HG03025 (cell line): ENCODE measurements at regions not wholly inside any gene's neighbourhood (a gene's known extent, or its start where the extent isn't known, plus 50 kb on each side); places are given as distances from the start of the nearest gene placed in this dataset.
"Not testable (repeated sequence)": the region's sequence is repeated elsewhere in the genome, so short reads cannot be mapped to it uniquely, and the experiment has no call there.

Source experiments
- ATAC-seq: cut with Tn5 transposase; IDR thresholded peaks from one replicate; pipeline ENCODE4 v1.9.1; 2021; ENCODE audit warnings: mild to moderate bottlenecking, moderate library complexity; ENCODE audit not compliant: unreplicated experiment, low FRiP score

DNA sequence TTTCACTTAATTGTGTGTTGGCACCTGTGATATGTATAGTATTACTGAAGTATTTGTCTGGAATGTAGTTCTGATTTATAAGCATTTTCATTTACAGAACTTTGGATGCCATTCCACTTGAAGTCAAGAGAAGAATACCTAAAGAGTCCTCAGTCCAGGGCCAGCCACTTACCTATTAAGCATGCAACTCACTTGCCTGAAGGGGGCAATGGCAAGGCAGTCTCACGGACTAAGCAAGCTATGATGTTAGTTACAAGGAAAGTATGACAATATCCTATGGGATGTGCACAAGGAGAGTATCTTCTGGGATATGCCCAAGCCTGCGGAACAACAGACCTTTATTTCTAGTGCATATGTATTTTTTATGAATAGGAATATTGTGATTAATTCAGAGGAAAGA lies 369.4 kb upstream of the GCFC2 start:
- ATAC-seq = no peak

DNA sequence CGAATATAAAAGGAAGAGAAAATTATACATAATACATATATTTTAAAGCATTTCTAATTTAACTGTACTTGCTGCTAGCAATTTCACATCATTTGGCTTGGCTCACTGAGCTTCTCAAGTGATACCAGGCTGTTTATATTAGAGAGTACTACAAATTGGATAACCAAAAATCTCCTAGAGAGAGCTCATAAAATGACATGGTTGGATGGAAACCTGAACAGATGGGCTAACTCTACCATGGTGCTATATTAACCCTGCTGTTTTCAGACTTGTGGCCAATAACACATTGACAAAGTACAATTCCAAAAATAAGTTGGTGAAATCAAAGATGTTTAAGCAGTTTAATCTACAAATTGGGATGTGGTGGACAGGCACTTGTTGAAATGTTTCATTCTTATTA lies 364.4 kb upstream of the GCFC2 start:
- ATAC-seq = no peak

DNA sequence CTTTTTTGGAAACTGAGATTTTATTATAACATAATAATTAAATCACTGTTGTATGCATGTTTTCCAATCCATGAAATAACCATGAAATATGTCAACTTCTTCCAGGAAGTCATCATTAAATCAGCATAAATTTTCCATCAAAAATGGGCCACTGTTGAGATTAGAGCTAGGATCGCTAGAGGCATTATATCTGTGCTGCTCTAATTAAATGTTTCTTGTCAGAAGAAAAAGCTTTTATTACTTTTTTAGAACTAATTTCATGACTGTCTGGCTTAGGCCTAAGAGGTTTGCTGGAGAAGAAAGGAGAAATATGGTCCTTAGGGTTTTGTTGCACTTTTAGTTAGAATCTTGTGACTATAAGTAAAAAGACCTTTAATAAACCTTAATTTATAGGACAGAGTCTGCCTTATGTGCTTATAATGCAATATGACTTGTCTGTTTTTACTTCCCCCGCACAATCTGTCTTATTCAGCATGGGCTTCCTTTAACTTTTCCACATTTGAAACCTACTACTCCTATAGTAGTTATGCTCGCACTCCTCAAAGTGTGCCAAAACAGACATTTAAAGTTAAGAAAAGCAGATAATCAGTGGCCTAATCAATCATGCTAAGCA lies 363.4 kb upstream of the GCFC2 start:
- no peak for ATAC-seq

DNA sequence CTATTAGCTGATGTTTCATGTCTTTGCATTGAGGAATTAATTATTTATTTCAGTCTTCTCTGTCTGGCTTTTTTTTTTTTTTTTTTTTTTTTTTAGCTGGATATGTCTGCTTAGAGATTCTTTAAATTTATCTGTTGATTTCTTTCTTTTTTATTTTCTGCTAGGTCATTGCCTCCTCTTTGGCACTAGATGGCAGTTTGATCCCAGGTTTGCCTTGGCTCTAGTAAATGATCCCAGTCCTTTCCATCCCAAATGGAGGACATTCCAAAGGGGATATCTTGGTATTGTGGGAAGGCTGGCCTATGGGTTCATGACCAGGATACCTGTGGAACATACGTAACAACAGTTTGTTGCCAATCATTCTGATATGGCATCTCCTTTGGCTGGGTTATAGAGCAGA lies 339.5 kb upstream of the GCFC2 start:
- ATAC-seq = no peak

DNA sequence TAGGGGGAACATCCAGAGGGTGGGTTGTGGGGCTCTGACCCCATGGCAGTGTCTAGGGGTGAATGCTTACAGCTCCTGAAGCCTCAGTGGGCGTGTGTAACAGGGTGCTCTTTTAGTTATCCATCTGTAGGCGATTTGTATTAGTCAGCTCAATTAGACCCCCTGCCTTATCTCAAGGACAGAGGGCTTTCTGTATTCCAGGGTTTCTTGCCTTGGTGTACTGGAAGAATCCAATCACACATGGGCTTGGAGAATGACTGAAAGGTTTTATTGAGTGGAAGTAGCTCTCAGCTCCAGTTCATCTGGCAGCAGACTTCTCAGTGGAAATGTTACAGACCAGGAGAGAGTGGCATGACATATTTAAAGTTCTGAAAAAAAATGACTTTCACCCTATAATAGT lies 334.0 kb upstream of the GCFC2 start:
- ATAC-seq = no peak

DNA sequence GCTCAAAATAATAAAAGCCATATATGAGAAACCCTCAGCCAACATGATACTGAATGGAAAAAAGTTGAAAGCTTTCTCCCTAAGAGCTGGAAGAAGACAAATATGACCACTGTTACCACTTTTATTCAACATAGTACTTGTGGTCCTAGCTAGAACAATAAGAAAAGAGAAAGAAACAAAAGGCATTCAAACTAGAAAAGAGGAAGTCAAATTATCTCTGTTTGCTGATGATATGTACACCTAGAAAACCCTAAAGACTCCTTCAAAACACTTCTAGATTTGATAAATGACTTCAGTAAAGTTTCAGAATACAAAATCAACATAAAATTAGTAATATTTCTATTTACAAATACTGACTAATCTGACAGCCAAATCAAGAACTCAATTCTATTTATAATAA lies 328.8 kb upstream of the GCFC2 start:
- ATAC-seq = no peak

DNA sequence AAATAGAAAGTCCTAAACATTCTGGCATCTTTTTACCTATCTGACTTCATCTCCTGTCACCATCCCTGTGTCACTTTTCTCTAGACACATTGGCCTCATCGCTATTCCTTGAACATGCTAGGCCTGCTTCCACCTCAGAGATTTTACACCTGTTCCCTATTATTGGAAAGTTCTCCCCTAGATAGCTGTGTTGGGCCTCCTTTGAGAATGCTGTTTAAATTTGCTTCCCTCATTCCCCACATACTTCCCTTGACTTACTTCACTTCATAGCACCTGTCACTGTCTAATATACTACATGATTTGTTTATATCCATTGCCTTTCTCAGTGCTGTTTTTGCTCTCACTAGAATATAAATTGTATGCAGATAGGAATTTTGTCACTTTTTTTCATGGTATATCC lies 317.0 kb upstream of the GCFC2 start:
- ATAC-seq = no peak

DNA sequence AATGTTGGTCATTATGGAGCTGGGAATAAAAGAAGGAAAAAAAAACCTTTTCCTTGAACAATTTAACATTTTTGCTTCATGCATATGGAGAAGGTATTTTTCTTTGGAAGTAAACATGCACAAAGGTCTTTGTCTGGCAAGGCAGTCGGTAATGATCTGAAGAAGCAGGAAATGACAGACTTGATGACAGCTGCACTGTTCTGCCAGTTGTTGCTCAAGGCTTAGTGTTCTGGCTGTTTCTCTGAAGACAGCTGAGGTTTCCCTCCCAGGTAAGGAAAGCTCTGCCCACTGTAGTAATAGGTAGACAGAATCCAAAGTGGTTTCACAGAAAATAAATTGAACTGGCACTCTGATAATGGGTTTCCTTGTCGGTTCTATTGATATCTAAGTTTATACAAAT lies 308.4 kb upstream of the GCFC2 start:
- ATAC-seq = no peak

DNA sequence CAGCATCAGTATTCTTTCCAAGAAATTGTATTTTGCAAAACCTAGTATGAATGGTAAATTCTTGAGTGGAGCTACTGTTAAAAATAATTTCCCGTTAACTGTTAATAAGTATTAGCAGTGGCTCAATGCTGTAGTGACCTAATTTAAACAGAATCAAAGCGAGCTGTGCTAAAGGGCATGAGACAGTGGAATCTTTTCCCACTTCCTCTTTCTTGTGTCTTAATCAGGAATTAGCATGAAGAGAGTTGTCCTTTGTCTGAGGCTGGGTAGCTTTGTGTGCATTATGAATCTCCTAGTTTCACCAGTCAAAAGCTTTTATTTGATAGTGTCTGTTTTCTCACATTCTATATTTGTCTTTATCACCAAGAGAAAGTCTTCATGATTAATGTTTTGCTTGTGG lies 298.8 kb upstream of the GCFC2 start:
- no peak for ATAC-seq

DNA sequence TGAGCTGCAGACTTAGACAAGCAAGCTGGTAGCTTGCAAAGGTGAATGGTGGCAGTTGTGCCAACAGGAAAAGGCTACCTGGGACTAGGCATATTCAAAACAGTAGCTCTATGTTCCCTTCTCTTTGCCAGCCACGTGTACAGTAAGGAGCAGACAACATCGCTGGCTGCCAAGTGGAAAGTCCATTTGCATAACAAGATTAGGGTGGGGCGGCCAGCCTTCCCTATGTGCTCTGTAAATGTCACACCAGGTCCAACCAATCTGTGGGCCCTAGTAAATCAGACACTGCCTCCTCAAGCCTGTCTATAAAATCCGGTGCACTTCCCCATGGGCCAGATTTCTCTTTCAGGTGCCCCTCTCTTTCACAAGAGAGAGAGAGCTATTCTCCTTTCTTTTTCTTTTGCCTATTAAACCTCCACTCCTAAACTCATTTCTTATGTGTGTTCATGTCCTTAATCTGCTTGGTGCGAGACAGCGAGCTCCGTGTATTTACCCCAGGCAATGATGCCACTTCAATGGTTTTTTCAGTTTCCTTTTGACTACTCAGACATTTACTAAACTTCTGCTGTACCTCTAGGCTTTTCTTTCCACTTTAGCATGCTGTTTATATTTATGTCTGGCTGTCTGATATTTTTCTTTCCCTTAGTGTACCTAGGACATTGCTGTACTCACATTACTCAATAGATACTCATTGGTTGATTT lies 297.4 kb upstream of the GCFC2 start:
- ATAC-seq = no peak

DNA sequence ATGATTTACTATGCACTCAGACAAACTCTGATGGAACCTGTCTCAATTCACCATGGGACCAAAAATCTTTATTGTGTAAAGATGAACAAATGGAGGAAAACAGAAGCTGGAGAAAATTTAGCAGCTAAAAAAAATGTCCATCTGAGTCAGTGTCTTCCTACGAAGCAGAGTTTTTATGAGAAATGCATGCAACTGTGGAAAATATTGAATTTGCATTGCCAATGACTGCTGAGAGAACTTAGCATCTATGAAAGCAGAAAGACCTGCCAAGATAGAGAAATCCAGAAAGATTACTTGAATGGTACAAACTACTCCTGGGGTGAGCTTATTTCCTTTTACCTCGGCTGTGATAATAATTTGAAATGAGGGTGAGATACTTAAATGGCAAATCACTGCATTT lies 289.7 kb upstream of the GCFC2 start:
- no peak for ATAC-seq

DNA sequence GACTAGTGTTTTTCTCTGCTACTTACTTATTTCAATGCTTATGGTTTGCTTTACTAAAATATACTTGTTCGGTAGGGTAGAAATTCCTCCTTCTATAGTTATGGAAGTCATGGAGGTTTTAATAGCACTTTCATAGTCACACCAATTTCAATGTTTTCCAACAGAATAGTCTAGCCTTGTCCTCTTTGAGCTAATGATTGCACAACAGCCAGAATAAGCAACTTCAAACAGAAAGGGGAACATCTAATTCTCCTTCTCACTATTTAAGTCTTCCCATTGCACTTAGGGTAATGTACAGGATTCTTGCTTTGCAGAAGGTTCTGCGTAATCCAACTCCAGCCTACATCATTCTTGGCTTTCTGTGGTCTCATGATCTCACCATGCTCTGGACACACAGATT lies 287.7 kb upstream of the GCFC2 start:
- no peak for ATAC-seq

DNA sequence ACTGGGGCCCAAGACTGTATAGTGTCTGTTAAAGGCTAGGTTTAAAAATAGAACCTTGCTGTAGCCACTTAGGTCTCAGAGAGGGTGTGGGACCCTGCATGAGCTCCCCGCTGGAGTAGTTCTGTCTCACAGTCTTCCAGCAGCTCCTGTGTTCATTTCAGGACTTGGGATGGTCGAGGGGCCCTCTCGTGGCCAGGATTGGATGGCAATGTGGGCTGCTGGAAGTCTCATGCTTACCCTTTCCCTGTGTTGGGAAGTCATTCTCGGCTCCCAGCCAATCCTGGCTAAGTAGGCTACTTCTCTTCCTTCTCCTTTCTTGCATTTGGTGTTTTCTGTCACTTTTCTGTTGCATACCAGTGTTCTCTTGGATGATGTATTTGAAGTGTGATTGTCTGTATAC lies 284.0 kb upstream of the GCFC2 start:
- ATAC-seq = no peak

DNA sequence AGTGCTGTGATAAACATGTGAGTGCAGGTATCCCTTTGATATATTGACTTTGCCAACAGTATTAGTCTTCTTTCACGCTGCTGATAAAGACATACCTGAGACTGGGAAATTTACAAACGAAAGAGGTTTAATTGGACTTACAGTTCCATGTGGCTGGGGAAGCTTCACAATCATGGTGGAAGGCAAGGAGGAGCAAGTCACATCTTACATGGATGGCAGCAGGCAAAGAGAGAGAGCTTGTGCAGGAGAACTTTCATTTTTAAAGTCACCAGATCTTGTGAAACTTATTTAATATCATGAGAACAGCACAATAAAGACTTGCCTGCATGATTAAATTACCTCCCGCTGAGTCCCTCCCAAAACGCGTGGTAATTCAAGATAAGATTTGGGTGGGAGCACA lies 277.9 kb upstream of the GCFC2 start:
- not testable (repeated sequence) for ATAC-seq

DNA sequence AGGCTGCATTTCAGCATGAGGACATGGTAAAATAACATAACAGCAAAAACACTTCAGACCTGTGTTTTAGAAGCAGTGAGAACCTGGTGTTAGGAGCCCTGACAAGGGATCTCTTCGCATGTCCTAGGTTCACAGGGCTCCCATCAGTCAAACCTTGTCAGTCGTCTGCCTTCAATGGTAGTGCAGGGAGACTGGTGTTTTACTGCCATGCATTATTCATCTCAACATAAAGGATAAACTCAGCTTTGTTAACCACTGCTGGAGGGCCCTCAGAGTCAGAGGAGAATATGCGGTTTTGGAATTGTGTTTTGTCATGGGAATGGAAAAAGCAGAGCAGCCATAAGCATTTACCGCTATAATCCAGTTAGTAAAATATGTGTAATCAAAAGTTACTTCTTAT lies 275.9 kb upstream of the GCFC2 start:
- no peak for ATAC-seq

DNA sequence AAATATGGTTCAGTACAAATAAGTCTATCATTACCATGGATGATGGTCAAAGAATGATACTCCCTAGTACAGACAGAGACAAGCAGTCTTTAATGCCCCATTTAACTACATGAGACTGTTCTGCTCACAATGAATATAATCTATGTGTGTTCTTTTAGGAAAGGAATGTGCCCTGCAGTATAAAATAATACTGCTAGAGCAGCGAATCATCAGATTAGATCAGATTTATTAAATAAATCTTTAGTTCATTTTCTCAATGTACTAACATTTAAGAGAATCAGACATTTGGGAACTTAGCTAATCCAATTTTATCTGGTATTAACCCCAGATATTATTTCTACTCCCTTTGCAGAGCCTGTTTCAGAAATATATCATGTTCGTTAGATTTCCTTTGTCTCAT lies 272.0 kb upstream of the GCFC2 start:
- no peak for ATAC-seq

DNA sequence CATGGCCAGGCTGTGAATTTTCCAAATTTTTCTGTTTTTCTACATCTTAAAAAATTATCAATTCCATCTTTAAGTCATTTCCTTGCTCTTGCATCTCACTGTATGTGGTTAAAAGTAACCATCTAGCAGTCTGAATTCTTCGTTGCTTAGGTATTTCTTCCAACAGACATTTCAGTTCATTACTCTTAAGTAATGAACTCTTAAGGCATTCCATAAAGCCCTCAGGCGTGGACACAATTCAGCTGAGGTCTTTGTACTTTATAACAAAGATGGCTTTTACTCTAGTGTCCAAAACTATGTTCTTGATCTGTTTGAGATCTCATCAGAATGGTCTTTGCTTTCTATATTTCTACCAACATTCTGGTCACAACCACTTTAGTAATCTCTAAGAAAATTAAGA lies 253.9 kb upstream of the GCFC2 start:
- no peak for ATAC-seq

DNA sequence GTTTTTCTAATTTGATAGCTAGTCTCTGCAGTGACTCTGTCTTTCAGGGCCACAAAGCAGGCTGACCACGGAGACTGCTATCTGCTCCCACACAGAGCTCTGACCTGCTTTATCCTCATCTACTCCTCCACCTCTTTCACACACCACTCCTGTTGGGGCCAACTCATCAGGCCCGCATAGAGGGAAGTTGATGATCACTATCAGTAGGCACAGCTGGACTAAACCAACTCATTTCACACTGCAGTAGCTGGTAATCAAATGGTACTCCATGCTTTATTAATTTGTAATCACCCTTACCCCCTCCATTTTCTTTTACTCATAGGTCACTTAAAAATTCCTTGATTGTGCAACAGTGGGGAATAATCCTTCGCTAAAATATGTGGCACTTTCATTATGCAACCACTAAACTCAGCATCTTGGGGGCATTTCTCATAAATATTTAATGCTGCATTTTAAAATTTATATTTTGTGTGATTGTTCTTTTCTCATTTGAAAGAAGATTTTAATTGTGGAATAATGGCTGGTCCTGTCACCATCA lies 249.8 kb upstream of the GCFC2 start:
- no peak for ATAC-seq

DNA sequence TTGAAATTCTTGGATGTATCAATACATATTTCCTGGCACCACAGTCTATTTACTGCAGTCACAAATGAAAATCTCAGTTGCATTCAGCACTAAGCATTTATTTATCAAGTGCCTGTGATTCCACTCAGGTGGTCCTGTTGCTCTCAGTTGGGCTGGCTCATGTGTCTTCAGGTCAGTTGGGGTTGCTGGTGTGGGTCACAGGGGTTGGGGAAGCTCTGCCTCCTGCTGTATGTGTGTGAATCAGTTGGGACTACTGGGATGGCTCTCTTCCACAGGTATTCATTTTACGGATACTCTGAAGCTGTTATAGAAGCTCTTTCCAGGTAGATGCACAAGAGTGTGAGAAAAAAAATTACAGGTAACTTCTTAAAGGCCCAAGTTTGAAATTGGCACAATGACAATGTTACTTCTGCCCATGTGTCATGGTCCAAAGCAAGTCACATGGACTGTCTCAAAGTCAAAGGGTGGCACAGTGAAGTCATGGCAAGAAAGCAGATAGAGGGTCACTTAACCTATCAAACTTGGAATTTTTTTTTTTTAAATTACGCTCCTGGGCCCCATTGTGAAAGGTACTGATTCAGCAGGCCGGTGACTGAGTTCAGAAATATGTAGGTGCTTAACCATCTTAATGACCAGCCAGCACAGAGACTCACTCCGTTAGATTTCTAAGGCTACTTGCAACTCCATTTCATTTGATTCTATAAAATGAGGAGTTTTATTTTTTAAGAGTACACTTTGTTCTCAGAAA lies 249.2 kb upstream of the GCFC2 start:
- no peak for ATAC-seq

DNA sequence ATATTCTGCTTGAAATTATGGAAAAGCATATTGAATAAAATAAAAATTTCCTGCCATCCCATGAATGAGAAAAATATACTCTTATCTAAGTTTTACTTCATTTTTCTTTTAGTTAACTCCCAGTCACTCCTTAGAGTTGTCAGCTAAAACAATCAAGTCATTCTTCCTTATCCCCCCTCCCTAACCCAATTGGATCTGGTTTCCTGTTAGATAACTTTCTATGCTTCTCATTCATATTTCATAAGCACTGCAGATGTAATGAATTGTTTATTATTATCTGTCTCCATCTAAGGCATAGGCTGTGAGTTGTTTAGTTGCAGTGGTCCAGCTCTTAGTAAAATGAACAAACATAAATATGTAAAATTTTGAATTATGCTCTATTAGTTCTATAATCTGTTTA lies 244.0 kb upstream of the GCFC2 start:
- ATAC-seq = no peak

DNA sequence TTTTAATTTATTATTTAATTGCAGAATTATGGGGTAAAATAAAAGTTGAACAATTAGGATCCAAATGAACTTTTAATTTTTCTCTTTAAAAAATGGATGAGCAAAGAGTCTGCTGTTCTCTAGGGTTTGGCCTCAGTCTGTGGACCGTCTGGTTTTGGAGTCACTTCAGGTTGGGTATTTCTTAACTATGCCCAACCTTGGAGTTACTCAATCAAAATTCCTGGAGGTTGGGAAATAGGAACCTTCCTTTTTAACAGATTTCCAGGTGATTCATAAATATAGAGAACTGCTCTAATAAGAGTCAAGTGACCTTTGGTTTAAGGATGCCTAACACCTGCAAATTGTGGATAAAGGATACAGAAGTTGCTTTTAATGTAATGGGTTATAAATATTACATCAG lies 241.5 kb upstream of the GCFC2 start:
- ATAC-seq = no peak
